Astrocyte of the cerebellum (primary cell): ENCODE measurements at regions not wholly inside any gene's neighbourhood (a gene's known extent, or its start where the extent isn't known, plus 50 kb on each side); places are given as distances from the start of the nearest gene placed in this dataset.

Source experiments
- DNase-seq: peaks from one replicate; pipeline ENCODE4 v3.0.0-alpha.2; 2011; ENCODE audit warnings: low read depth
- H3K4me3 ChIP-seq: 2 replicates; pipeline ENCODE4 v1.5.1; 2011; ENCODE audit warnings: mild to moderate bottlenecking, low read depth, low read length, moderate library complexity
- in situ Hi-C: cut with HindIII; loops from 2 replicates; pipeline ENCODE4 v1.10.0; 2017; ENCODE audit warnings: low sequenced_read_pairs
- TF ChIP-seq, protein P1 (sequence below): IDR thresholded peaks from 2 replicates; pipeline ENCODE4 v1.5.1; 2012; ENCODE audit warnings: low read length, low read depth, moderate library complexity, mild to moderate bottlenecking; ENCODE audit errors: missing control alignments

DNA sequence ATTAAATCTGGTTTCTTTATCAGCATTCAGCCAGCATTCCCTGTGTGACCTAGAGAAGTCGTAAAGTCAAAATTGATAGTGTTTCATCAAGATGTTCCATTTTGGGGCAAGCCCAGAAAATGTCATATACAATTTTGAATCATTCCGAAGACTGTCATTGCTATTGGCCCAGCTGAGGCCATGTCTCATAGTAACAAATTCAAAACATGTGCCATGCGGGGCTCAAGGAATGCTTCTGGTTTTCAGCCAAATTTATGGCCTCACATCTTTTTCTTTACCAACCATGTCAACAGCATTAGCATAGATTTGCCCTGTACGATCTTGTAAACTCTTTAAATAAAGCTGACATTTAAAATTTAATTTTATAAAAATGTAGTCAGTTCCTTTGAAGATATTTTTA, 314.7 kb downstream of the PAX1 start:
- no peak for DNase-seq
- TF ChIP-seq, protein P1, sequence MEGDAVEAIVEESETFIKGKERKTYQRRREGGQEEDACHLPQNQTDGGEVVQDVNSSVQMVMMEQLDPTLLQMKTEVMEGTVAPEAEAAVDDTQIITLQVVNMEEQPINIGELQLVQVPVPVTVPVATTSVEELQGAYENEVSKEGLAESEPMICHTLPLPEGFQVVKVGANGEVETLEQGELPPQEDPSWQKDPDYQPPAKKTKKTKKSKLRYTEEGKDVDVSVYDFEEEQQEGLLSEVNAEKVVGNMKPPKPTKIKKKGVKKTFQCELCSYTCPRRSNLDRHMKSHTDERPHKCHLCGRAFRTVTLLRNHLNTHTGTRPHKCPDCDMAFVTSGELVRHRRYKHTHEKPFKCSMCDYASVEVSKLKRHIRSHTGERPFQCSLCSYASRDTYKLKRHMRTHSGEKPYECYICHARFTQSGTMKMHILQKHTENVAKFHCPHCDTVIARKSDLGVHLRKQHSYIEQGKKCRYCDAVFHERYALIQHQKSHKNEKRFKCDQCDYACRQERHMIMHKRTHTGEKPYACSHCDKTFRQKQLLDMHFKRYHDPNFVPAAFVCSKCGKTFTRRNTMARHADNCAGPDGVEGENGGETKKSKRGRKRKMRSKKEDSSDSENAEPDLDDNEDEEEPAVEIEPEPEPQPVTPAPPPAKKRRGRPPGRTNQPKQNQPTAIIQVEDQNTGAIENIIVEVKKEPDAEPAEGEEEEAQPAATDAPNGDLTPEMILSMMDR = no peak
- in situ Hi-C loops = no loop called here

GRCh38 chr20:22008456-22008855, 303.0 kb downstream of the PAX1 start:
- in situ Hi-C loops = no loop called here
- H3K4me3 ChIP-seq = no peak overlapping the region
- no peak for DNase-seq

More for the DNA sequence above, 314.7 kb downstream of the PAX1 start:
- H3K4me3 ChIP-seq = no peak overlapping the region

GRCh38 chr20:22006306-22006705, 300.8 kb downstream of the PAX1 start:
- TF ChIP-seq, protein P1 = no peak
- DNase-seq = no peak
- in situ Hi-C loops = no loop called here
- H3K4me3 ChIP-seq = no peak overlapping the region

More at GRCh38 chr20:22008456-22008855, 303.0 kb downstream of the PAX1 start:
- TF ChIP-seq, protein P1 = no peak

DNA sequence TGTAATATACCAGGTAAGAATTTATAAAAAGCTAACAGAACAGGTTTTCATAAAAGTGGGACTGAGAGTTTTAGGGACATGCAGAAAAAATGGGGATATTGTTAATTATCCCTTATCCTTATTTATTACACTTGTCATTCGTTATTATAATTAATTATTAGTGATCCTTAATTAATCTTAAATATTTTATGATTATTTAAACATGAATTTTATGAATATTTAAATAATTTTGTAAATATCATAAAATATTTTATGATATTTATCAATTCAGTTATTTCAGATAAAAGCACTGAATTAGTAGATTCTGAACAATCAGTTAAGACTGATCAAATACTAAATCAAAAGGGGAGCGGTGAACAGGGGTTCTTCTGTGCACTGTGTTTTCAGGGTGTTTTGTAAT, 300.1 kb downstream of the PAX1 start:
- in situ Hi-C loops = no loop called here
- no peak overlapping the region for H3K4me3 ChIP-seq
- DNase-seq = no peak
- TF ChIP-seq, protein P1 = no peak

DNA sequence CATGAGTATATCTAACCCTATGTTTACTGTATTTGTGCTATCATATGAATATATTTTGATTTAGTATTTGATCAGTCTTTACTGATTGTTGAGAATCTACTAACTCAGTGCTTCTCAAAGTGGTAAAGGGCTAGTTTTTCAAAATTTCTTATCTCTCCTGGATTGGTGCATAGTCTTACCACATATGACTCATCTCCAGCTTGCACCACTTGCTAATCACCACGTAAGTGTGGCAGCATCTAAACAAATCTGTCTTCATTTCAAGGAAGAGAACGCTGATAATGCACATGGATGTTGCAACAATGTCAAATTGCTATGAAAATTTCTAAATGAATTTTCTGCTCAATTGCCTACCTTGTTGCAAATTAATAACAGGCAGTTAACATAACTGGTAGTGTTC, 299.5 kb downstream of the PAX1 start:
- in situ Hi-C loops = no loop called here
- TF ChIP-seq, protein P1 = no peak
- DNase-seq = no peak
- H3K4me3 ChIP-seq = no peak overlapping the region

GRCh38 chr20:22003680-22004079, 298.2 kb downstream of the PAX1 start:
- in situ Hi-C loops = no loop called here
- DNase-seq = no peak
- TF ChIP-seq, protein P1 = no peak
- H3K4me3 ChIP-seq = no peak overlapping the region

DNA sequence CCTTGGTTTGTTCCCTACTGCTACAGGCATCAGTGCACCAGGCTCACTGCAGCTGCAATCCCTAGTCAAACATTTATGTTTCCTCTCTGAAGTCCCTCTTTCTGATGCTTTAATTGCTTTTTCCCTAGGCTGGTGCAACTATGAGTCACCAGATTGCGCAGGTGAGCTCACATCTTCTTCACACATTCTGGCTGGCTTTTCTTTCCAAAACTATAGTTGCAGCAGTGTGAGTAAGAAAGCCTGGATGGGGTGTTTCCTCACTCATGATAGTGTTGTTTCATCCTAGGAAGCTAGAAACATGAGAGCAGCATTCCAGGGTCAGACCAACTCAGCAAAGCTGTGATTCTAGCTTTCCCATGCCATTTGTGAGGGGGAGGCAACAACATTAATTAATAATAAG, 296.4 kb downstream of the PAX1 start:
- TF ChIP-seq, protein P1 = no peak
- DNase-seq = no peak
- no peak overlapping the region for H3K4me3 ChIP-seq
- in situ Hi-C loops = no loop called here
